ENCODE measurements at regions not wholly inside any gene's neighbourhood (a gene's known extent, or its start where the extent isn't known, plus 50 kb on each side); places are given as distances from the start of the nearest gene placed in this dataset.

DNA sequence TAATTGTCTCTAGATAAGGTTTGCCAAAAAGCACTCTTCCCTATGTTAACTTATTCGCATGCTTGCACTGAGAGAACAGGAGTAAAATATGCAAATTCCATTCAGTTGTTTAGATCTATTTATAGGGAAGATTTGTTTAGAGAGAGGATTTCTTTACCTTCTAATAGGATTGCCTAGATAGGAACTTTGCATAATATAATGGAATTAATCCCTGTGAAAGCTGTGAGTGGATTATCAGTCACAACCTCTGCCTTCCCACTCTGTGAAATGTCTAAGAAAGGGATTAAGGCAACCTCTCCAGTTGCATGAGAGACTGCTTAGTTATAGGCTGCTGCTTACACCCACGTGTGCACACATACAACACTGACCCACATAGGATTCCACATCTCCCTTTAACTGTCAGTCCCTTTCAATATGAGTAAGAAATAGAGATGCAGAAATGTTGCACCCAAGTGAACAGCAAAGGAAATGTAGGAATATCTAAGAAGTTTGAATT is 83.2 kb downstream of the ALG10B start:
- H3K4me3 ChIP-seq (ENCODE audit: low read length) = no peak overlapping the region
- H3K36me3 ChIP-seq (ENCODE audit: control insufficient read depth in 2 of 3, insufficient read depth in 3 of 3, low read length in 3 of 3) = no peaks in the 10 kb centered on the region
- H3K9me3 Mint-ChIP-seq = peaks cover 0 to 37% (median 8%) of the 10 kb centered on the region in 11 donors
- H3K4me1 Mint-ChIP-seq = peaks cover 0 to 2% (median 0%) of the 10 kb centered on the region in 7 donors
- CTCF ChIA-PET = no interaction called here
- no peak overlapping the region for H3K27ac ChIP-seq (ENCODE audit: low read depth, low read length)
- ATAC-seq = no peak
- no peaks in the 10 kb centered on the region for H3K27me3 Mint-ChIP-seq
- H3K9me3 ChIP-seq (ENCODE audit: control insufficient read depth in 2 of 3, low read length in 3 of 3) = no peaks in the 10 kb centered on the region
- POLR2A ChIA-PET = no interaction called here
- intact Hi-C loops (cut with micrococcal nuclease) = no loop called here
- no peak overlapping the region for H3K27ac Mint-ChIP-seq
- no peak overlapping the region for H3K4me3 Mint-ChIP-seq
- DNase-seq = no peak
- H3K4me1 ChIP-seq (ENCODE audit: control insufficient read depth in 2 of 2, insufficient read depth in 2 of 2, low read length in 2 of 2) = no peaks in the 10 kb centered on the region
- H3K36me3 Mint-ChIP-seq = no peaks in the 10 kb centered on the region
- no peaks in the 10 kb centered on the region for H3K27me3 ChIP-seq (ENCODE audit: control insufficient read depth in 2 of 2, insufficient read depth in 2 of 2, low read length in 2 of 2)

DNA sequence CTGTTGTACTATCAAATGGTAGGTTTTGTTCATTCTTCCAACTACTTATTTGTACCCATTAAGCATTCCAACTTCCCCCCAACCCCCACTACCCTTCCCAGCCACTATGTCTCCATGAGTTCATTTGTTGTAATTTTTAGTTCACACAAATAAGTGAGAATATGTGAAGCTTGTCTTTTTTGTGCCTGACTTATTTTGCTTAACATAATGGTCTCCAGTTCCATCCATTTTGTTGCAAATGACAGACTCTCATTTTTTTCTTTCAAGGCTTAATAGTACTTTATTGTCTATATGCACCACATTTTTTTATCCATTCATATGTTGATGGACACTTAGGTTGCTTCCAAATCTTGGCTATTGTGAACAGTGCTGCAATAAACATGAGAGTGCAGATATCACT is 86.2 kb downstream of the ALG10B start:
- intact Hi-C loops (cut with micrococcal nuclease) = no loop called here
- H3K4me1 Mint-ChIP-seq = no peaks in the 10 kb centered on the region
- CTCF ChIA-PET = no interaction called here
- H3K36me3 Mint-ChIP-seq = no peaks in the 10 kb centered on the region
- Histone ChIP-seq H3K27ac (ENCODE audit: low read depth, low read length) (no peak overlapping the region), H3K27me3 (ENCODE audit: control insufficient read depth in 2 of 2, insufficient read depth in 2 of 2, low read length in 2 of 2) (no peaks in the 10 kb centered on the region), H3K36me3 (ENCODE audit: control insufficient read depth in 2 of 3, insufficient read depth in 3 of 3, low read length in 3 of 3) (no peaks in the 10 kb centered on the region), H3K4me1 (ENCODE audit: control insufficient read depth in 2 of 2, insufficient read depth in 2 of 2, low read length in 2 of 2) (no peaks in the 10 kb centered on the region), H3K9me3 (ENCODE audit: control insufficient read depth in 2 of 3, low read length in 3 of 3) (no peaks in the 10 kb centered on the region), H3K4me3 (ENCODE audit: low read length) (no peak overlapping the region)
- POLR2A ChIA-PET = no interaction called here
- H3K9me3 Mint-ChIP-seq = peaks cover 0 to 21% (median 11%) of the 10 kb centered on the region in 11 donors
- ATAC-seq (no peak), DNase-seq (no peak)
- H3K4me3 Mint-ChIP-seq = no peak overlapping the region
- no peak overlapping the region for H3K27ac Mint-ChIP-seq
- H3K27me3 Mint-ChIP-seq = no peaks in the 10 kb centered on the region

DNA sequence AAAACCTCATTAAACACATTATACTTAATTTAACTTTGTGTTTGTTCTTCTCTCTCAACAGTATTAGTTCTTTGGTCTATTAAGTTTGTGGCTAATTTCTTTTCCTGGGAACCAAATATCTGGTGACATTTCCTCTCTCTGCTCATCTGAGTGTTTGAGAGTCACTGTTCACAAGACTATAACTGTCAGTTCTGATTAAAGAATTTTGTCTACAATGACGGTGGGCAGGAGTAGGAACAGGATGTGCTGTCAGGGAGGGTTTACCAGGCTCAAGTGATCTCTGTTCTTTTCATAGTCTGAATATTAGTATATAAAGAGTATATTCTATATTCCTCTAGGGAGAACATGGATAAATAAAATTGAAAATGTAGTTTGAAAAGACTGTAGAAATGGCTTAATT is 92.9 kb downstream of the ALG10B start:
- ATAC-seq = no peak

DNA sequence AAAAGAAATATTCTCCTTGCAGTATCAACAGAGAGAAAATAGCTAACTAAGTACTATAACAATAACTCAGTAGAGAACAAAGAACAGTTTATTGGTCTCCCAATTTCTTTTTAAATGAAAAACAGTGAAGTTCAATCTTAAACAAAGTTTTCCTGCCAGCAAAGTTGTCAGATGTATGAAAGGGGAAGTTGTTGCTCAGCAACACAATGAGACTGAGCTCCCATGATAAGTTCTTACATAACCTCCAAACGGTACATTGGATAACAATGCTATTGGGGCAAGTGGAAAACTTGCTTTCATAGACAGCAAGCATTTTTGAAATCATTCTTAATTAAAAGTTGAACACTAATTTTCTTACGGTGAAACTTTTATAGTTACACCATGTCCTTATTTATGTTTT is 94.9 kb downstream of the ALG10B start:
- intact Hi-C loops (cut with micrococcal nuclease) = no loop called here
- Mint-ChIP-seq H3K9me3 (peaks cover 0 to 17% (median 4%) of the 10 kb centered on the region in 11 donors), H3K4me1 (no peaks in the 10 kb centered on the region), H3K27me3 (no peaks in the 10 kb centered on the region), H3K27ac (no peak overlapping the region), H3K4me3 (no peak overlapping the region), H3K36me3 (no peaks in the 10 kb centered on the region)
- Histone ChIP-seq H3K36me3 (ENCODE audit: control insufficient read depth in 2 of 3, insufficient read depth in 3 of 3, low read length in 3 of 3) (no peaks in the 10 kb centered on the region), H3K9me3 (ENCODE audit: control insufficient read depth in 2 of 3, low read length in 3 of 3) (no peaks in the 10 kb centered on the region), H3K4me3 (ENCODE audit: low read length) (no peak overlapping the region), H3K27ac (ENCODE audit: low read depth, low read length) (no peak overlapping the region), H3K4me1 (ENCODE audit: control insufficient read depth in 2 of 2, insufficient read depth in 2 of 2, low read length in 2 of 2) (no peaks in the 10 kb centered on the region), H3K27me3 (ENCODE audit: control insufficient read depth in 2 of 2, insufficient read depth in 2 of 2, low read length in 2 of 2) (no peaks in the 10 kb centered on the region)
- ChIA-PET CTCF (no interaction called here), POLR2A (no interaction called here)
- ATAC-seq (peak; percentile 40), DNase-seq (no peak)

More for the DNA sequence above, 92.9 kb downstream of the ALG10B start:
- H3K4me1 Mint-ChIP-seq = no peaks in the 10 kb centered on the region
- no peaks in the 10 kb centered on the region for H3K9me3 ChIP-seq (ENCODE audit: control insufficient read depth in 2 of 3, low read length in 3 of 3)
- DNase-seq = no peak
- no peak overlapping the region for H3K4me3 ChIP-seq (ENCODE audit: low read length)
- no peaks in the 10 kb centered on the region for H3K4me1 ChIP-seq (ENCODE audit: control insufficient read depth in 2 of 2, insufficient read depth in 2 of 2, low read length in 2 of 2)
- peaks cover 0 to 10% (median 4%) of the 10 kb centered on the region in 11 donors for H3K9me3 Mint-ChIP-seq
- H3K27ac ChIP-seq (ENCODE audit: low read depth, low read length) = no peak overlapping the region
- no peaks in the 10 kb centered on the region for H3K27me3 Mint-ChIP-seq
- ChIA-PET CTCF (no interaction called here), POLR2A (no interaction called here)
- H3K4me3 Mint-ChIP-seq = no peak overlapping the region
- H3K27ac Mint-ChIP-seq = no peak overlapping the region
- no peaks in the 10 kb centered on the region for H3K36me3 ChIP-seq (ENCODE audit: control insufficient read depth in 2 of 3, insufficient read depth in 3 of 3, low read length in 3 of 3)
- no peaks in the 10 kb centered on the region for H3K36me3 Mint-ChIP-seq
- H3K27me3 ChIP-seq (ENCODE audit: control insufficient read depth in 2 of 2, insufficient read depth in 2 of 2, low read length in 2 of 2) = no peaks in the 10 kb centered on the region
- intact Hi-C loops (cut with micrococcal nuclease) = no loop called here

- H3K9me3 Mint-ChIP-seq = peaks cover 0 to 17% (median 4%) of the 10 kb centered on the region in 11 donors
- H3K27me3 ChIP-seq (ENCODE audit: control insufficient read depth in 2 of 2, insufficient read depth in 2 of 2, low read length in 2 of 2) = no peaks in the 10 kb centered on the region
- POLR2A ChIA-PET = no interaction called here
- intact Hi-C loops (cut with micrococcal nuclease) = no loop called here
- no peak for ATAC-seq
- H3K4me3 Mint-ChIP-seq = no peak overlapping the region
- no peaks in the 10 kb centered on the region for H3K36me3 ChIP-seq (ENCODE audit: control insufficient read depth in 2 of 3, insufficient read depth in 3 of 3, low read length in 3 of 3)
- no peaks in the 10 kb centered on the region for H3K36me3 Mint-ChIP-seq
- no peak for DNase-seq
- no peak overlapping the region for H3K4me3 ChIP-seq (ENCODE audit: low read length)
- no peaks in the 10 kb centered on the region for H3K4me1 Mint-ChIP-seq
- no peak overlapping the region for H3K27ac Mint-ChIP-seq
- no peaks in the 10 kb centered on the region for H3K9me3 ChIP-seq (ENCODE audit: control insufficient read depth in 2 of 3, low read length in 3 of 3)
- CTCF ChIA-PET = no interaction called here
- no peaks in the 10 kb centered on the region for H3K4me1 ChIP-seq (ENCODE audit: control insufficient read depth in 2 of 2, insufficient read depth in 2 of 2, low read length in 2 of 2)
- H3K27ac ChIP-seq (ENCODE audit: low read depth, low read length) = no peak overlapping the region
- H3K27me3 Mint-ChIP-seq = no peaks in the 10 kb centered on the region
Observed at GRCh38 chr12:38411946-38412345, 95.4 kb downstream of the ALG10B start.

- no peak for DNase-seq
- intact Hi-C loops (cut with micrococcal nuclease) = no loop called here
- no peaks in the 10 kb centered on the region for H3K36me3 Mint-ChIP-seq
- H3K27ac Mint-ChIP-seq = no peak overlapping the region
- Histone ChIP-seq H3K4me3 (ENCODE audit: low read length) (no peak overlapping the region), H3K27me3 (ENCODE audit: control insufficient read depth in 2 of 2, insufficient read depth in 2 of 2, low read length in 2 of 2) (no peaks in the 10 kb centered on the region), H3K27ac (ENCODE audit: low read depth, low read length) (no peak overlapping the region), H3K36me3 (ENCODE audit: control insufficient read depth in 2 of 3, insufficient read depth in 3 of 3, low read length in 3 of 3) (no peaks in the 10 kb centered on the region), H3K9me3 (ENCODE audit: control insufficient read depth in 2 of 3, low read length in 3 of 3) (no peaks in the 10 kb centered on the region), H3K4me1 (ENCODE audit: control insufficient read depth in 2 of 2, insufficient read depth in 2 of 2, low read length in 2 of 2) (no peaks in the 10 kb centered on the region)
- peaks cover 0 to 34% (median 7%) of the 10 kb centered on the region in 11 donors for H3K9me3 Mint-ChIP-seq
- no peak overlapping the region for H3K4me3 Mint-ChIP-seq
- ChIA-PET CTCF (no interaction called here), POLR2A (no interaction called here)
- H3K4me1 Mint-ChIP-seq = no peaks in the 10 kb centered on the region
- ATAC-seq = no peak
- peaks cover 0 to 4% (median 0%) of the 10 kb centered on the region in 5 donors for H3K27me3 Mint-ChIP-seq
Observed at GRCh38 chr12:38417101-38417500, 100.5 kb downstream of the ALG10B start.

DNA sequence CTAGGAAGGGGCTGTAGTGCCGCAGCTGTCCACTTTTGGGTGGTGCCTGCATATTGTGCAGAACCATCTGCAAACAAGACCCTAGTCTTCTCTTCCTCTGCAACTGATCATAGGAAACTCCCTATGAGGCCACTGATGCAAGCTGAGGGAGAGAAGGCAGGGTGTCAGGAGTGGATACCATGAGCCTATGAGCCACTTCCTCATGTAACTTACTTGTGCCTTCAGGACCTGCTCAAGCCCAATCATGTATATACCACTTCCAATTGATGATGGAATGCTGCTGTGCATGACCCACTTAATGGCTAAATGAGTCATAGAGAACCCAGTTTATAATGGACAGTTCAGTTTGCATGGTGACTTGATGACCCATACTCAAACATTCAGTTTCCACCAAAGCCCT is 107.9 kb downstream of the ALG10B start:
- Histone ChIP-seq H3K27ac (ENCODE audit: low read depth, low read length) (no peak overlapping the region), H3K27me3 (ENCODE audit: control insufficient read depth in 2 of 2, insufficient read depth in 2 of 2, low read length in 2 of 2) (no peaks in the 10 kb centered on the region), H3K4me1 (ENCODE audit: control insufficient read depth in 2 of 2, insufficient read depth in 2 of 2, low read length in 2 of 2) (no peaks in the 10 kb centered on the region), H3K9me3 (ENCODE audit: control insufficient read depth in 2 of 3, low read length in 3 of 3) (no peaks in the 10 kb centered on the region), H3K4me3 (ENCODE audit: low read length) (no peak overlapping the region), H3K36me3 (ENCODE audit: control insufficient read depth in 2 of 3, insufficient read depth in 3 of 3, low read length in 3 of 3) (no peaks in the 10 kb centered on the region)
- H3K36me3 Mint-ChIP-seq = no peaks in the 10 kb centered on the region
- ChIA-PET CTCF (no interaction called here), POLR2A (no interaction called here)
- no peak overlapping the region for H3K27ac Mint-ChIP-seq
- H3K4me3 Mint-ChIP-seq = no peak overlapping the region
- H3K9me3 Mint-ChIP-seq = peaks cover 2 to 21% (median 9%) of the 10 kb centered on the region in 11 donors
- intact Hi-C loops (cut with micrococcal nuclease) = no loop called here
- no peak for DNase-seq
- H3K4me1 Mint-ChIP-seq = no peaks in the 10 kb centered on the region
- no peaks in the 10 kb centered on the region for H3K27me3 Mint-ChIP-seq
- ATAC-seq = no peak
